OCI-LY3 (cell line): ENCODE measurements at regions not wholly inside any gene's neighbourhood (a gene's known extent, or its start where the extent isn't known, plus 50 kb on each side); places are given as distances from the start of the nearest gene placed in this dataset.

ENCODE experiments used
- H2AFZ ChIP-seq: fragments of 200-600, 300-600 bp; shearing (Covaris generic); 2 replicates; pipeline ENCODE4 v1.6.0; 2014; ENCODE audit warnings: antibody characterized with exemption, low read depth, low read length
- H3K27ac ChIP-seq: fragments of 200-600, 300-600 bp; sonication (generic); 2 replicates; pipeline ENCODE4 v1.5.1; 2014; ENCODE audit warnings: mild to moderate bottlenecking, low read length, moderate library complexity, mixed read lengths
- H3K27me3 ChIP-seq: fragments of 200-600, 300-600 bp; sonication (generic); 2 replicates; pipeline ENCODE4 v1.6.1; 2014; ENCODE audit warnings: low read depth, low read length, mixed read lengths
- H3K36me3 ChIP-seq: fragments of 200-600, 300-600 bp; sonication (generic); replicated peaks from 2 replicates; pipeline ENCODE3; 2014; ENCODE audit warnings: low read depth, low read length, mixed read lengths
- H3K4me1 ChIP-seq: fragments of 300-600, 200-600 bp; sonication (generic); 2 replicates; pipeline ENCODE4 v1.6.1; 2014; ENCODE audit warnings: low read length, mixed read lengths
- H3K4me2 ChIP-seq: fragments of 200-600, 300-600 bp; sonication (generic); 2 replicates; pipeline ENCODE4 v1.6.1; 2014; ENCODE audit warnings: low read length, mixed read lengths
- H3K4me3 ChIP-seq: fragments of 300-600, 200-600 bp; sonication (generic); 2 replicates; pipeline ENCODE4 v1.5.1; 2014; ENCODE audit warnings: antibody characterized with exemption, mild to moderate bottlenecking, low read length, moderate library complexity
- H3K79me2 ChIP-seq: fragments of 300-600, 200-600 bp; shearing (Covaris generic); 2 replicates; pipeline ENCODE4 v1.6.1; 2014; ENCODE audit warnings: mild to moderate bottlenecking, low read length, mixed read lengths
- H3K9ac ChIP-seq: fragments of 300-600, 200-600 bp; shearing (Covaris generic); 2 replicates; pipeline ENCODE4 v1.6.0; 2014; ENCODE audit warnings: mild to moderate bottlenecking, low read length, moderate library complexity
- H3K9me3 ChIP-seq: fragments of 200-600, 300-600 bp; shearing (Covaris generic); 2 replicates; pipeline ENCODE4 v1.6.1; 2014; ENCODE audit warnings: low read length, mixed read lengths; ENCODE audit not compliant: insufficient read depth
- H4K20me1 ChIP-seq: fragments of 200-600, 300-600 bp; sonication (generic); 2 replicates; pipeline ENCODE4 v1.6.1; 2016; ENCODE audit warnings: low read length, mixed read lengths; ENCODE audit not compliant: insufficient read depth
- EZH2phosphoT487 ChIP-seq: fragments of 200-600 bp; shearing (Covaris generic); IDR thresholded peaks from 2 replicates; pipeline ENCODE4 v1.6.1; 2018; ENCODE audit warnings: antibody characterized with exemption, mixed run types, low read depth
- TF ChIP-seq, protein P1 (sequence below): fragments of 200-600, 300-600 bp; sonication (generic); IDR thresholded peaks from 2 replicates; pipeline ENCODE4 v1.5.1; 2014; ENCODE audit warnings: antibody characterized with exemption, low read length, low read depth

DNA sequence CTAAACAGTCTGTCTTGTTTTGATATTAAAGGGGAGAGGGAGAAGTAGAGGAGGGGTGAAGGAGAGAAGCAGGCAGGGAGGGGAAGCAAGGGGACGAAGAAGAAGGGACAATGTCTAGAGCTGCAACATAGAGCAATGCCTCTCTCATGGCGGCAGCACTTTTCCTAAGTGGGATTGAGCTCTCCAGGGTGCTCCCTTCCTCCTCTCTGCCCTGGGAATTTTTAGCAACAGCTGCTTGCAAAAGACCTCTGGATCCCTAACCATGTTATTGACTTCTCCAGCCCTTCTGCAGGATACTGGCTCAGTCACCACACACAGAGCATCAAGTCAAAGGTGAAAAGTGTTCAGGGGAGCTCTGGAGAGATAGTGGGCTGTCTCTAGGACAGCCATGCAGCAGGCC lies 734.9 kb downstream of the EPHA4 start:
- Histone ChIP-seq H3K4me1 (no peaks in the 10 kb centered on the region), H3K4me2 (no peak overlapping the region), H3K4me3 (no peak overlapping the region), H3K36me3 (no peaks in the 10 kb centered on the region), H3K9ac (no peak overlapping the region), H4K20me1 (no peaks in the 10 kb centered on the region), H2AFZ (no peak overlapping the region), H3K79me2 (no peaks in the 10 kb centered on the region), H3K9me3 (no peaks in the 10 kb centered on the region), H3K27me3 (no peaks in the 10 kb centered on the region), H3K27ac (no peak overlapping the region)
- no peak for TF ChIP-seq EZH2phosphoT487
- TF ChIP-seq, protein P1, sequence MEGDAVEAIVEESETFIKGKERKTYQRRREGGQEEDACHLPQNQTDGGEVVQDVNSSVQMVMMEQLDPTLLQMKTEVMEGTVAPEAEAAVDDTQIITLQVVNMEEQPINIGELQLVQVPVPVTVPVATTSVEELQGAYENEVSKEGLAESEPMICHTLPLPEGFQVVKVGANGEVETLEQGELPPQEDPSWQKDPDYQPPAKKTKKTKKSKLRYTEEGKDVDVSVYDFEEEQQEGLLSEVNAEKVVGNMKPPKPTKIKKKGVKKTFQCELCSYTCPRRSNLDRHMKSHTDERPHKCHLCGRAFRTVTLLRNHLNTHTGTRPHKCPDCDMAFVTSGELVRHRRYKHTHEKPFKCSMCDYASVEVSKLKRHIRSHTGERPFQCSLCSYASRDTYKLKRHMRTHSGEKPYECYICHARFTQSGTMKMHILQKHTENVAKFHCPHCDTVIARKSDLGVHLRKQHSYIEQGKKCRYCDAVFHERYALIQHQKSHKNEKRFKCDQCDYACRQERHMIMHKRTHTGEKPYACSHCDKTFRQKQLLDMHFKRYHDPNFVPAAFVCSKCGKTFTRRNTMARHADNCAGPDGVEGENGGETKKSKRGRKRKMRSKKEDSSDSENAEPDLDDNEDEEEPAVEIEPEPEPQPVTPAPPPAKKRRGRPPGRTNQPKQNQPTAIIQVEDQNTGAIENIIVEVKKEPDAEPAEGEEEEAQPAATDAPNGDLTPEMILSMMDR, result no peak

GRCh38 chr2:220842901-220843665 lies 729.0 kb downstream of the EPHA4 start:
- no peak overlapping the region for H3K27ac ChIP-seq
- no peak overlapping the region for H3K4me3 ChIP-seq
- TF ChIP-seq EZH2phosphoT487, result no peak
- TF ChIP-seq, protein P1, result no peak

DNA sequence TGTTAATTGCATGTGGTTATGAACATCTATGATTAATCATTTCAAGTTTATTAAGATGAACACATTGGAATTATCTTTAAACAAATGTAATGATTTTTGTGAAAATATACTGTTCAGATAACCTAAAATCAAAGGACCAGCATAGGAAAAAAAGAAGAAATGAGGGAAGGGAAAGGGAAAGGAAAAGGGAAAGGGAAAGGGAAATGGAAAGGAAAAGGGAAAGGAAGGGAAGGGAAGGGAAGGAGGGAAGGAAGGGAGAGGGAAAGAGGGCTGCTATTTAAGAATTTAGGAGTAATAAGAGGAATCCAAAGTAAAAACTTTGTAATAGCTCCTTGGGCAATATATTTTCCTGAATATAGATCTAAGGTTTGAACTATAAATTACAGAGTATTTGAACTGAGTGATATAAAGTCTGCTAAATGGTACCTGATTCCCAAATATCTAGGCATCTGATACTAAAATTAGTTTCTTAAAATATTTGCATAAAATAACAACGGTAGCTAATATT lies 726.3 kb downstream of the EPHA4 start:
- Histone ChIP-seq H4K20me1 (no peaks in the 10 kb centered on the region), H3K79me2 (no peaks in the 10 kb centered on the region), H2AFZ (no peak overlapping the region), H3K4me3 (no peak overlapping the region), H3K9me3 (no peaks in the 10 kb centered on the region), H3K36me3 (no peaks in the 10 kb centered on the region), H3K27me3 (no peaks in the 10 kb centered on the region), H3K27ac (no peak overlapping the region), H3K9ac (no peak overlapping the region), H3K4me1 (no peaks in the 10 kb centered on the region), H3K4me2 (no peak overlapping the region)
- TF ChIP-seq, protein P1, result no peak
- TF ChIP-seq EZH2phosphoT487, result no peak

More at GRCh38 chr2:220842901-220843665, 729.0 kb downstream of the EPHA4 start:
- H2AFZ ChIP-seq, result no peak overlapping the region
- H3K9ac ChIP-seq, result no peak overlapping the region
- H3K4me1 ChIP-seq, result no peaks in the 10 kb centered on the region
- no peaks in the 10 kb centered on the region for H3K27me3 ChIP-seq
- H3K4me2 ChIP-seq, result no peak overlapping the region
- no peaks in the 10 kb centered on the region for H3K79me2 ChIP-seq
- no peaks in the 10 kb centered on the region for H3K36me3 ChIP-seq
- H3K9me3 ChIP-seq, result no peaks in the 10 kb centered on the region
- no peaks in the 10 kb centered on the region for H4K20me1 ChIP-seq

DNA sequence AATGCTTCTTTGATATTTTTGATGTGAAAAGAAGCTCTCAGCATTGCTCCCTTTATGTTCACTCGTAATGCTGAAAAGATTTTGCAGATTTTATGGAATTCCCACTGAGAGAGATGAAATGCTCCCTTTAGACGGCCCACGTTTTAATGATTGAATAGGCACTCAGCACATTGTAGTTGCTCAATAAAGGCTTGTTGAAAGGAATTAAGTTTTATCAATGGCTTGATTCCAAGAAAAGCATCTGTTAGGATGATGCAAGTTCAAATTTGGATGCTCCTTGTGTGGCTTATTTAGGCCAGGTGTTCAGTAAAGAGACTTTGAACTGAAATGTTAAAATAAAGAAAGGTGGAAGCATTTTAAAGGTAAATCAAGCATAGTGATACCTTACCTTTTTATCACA lies 725.1 kb downstream of the EPHA4 start:
- Histone ChIP-seq H3K4me2 (no peak overlapping the region), H3K27ac (no peak overlapping the region), H2AFZ (no peak overlapping the region)

More for the DNA sequence above, 725.1 kb downstream of the EPHA4 start:
- H4K20me1 ChIP-seq, result no peaks in the 10 kb centered on the region
- H3K36me3 ChIP-seq, result no peaks in the 10 kb centered on the region
- H3K9ac ChIP-seq, result no peak overlapping the region
- H3K79me2 ChIP-seq, result no peaks in the 10 kb centered on the region
- H3K9me3 ChIP-seq, result no peaks in the 10 kb centered on the region
- no peaks in the 10 kb centered on the region for H3K4me1 ChIP-seq
- no peaks in the 10 kb centered on the region for H3K27me3 ChIP-seq
- H3K4me3 ChIP-seq, result no peak overlapping the region
- no peak for TF ChIP-seq EZH2phosphoT487
- TF ChIP-seq, protein P1, result no peak
